Thyroid gland (tissue), 4 donors: ENCODE measurements at regions not wholly inside any gene's neighbourhood (a gene's known extent, or its start where the extent isn't known, plus 50 kb on each side); places are given as distances from the start of the nearest gene placed in this dataset.

Experiments used
- CTCF ChIP-seq, 6 experiments: fragments of 200-600 bp in 3 of 6; fragments of 450-650 bp in 3 of 6; sonication (generic) in 3 of 6; IDR thresholded peaks; one replicate each; pipeline ENCODE4 v1.5.1; 2016 to 2019; ENCODE audit warnings: antibody characterized with exemption in 6 of 6, mild to moderate bottlenecking in 2 of 6, inconsistent platforms in 1 of 6, moderate library complexity in 1 of 6
- POLR2A ChIP-seq, 2 donors: fragments of 450-650 bp; IDR thresholded peaks; one replicate each; pipeline ENCODE4 v1.6.1; 2017; ENCODE audit warnings: antibody characterized with exemption in 2 of 2, mild to moderate bottlenecking in 2 of 2, moderate library complexity in 1 of 2

GRCh38 chr4:23120374-23120773 is 427.6 kb downstream of the GBA3 start:
- TF ChIP-seq POLR2A (IDR thresholded peaks at IDR 0.05) (no peak), CTCF (IDR thresholded peaks at IDR 0.05) (no peak)
